MM.1S (cell line): ENCODE measurements at regions not wholly inside any gene's neighbourhood (a gene's known extent, or its start where the extent isn't known, plus 50 kb on each side); places are given as distances from the start of the nearest gene placed in this dataset.

Experiments
- CTCF ChIP-seq: fragments of 300-600 bp; sonication (generic); IDR thresholded peaks from 2 replicates; pipeline ENCODE4 v1.5.1; 2016; ENCODE audit warnings: antibody characterized with exemption, low read length, mixed read lengths
- EZH2 ChIP-seq: fragments of 300-600 bp; sonication (generic); optimal IDR thresholded peaks from 2 replicates; pipeline ENCODE3; 2017; ENCODE audit warnings: low read depth, mild to moderate bottlenecking, antibody characterized with exemption, low read length, mixed read lengths
- EZH2phosphoT487 ChIP-seq: fragments of 300-600 bp; sonication (generic); IDR thresholded peaks from 2 replicates; pipeline ENCODE4 v1.6.1; 2018; ENCODE audit warnings: antibody characterized with exemption, low read length

GRCh38 chr18:76643996-76644395, 149.0 kb upstream of the ZNF516 start:
- no peak for TF ChIP-seq CTCF
- TF ChIP-seq EZH2phosphoT487, result no peak
- no peak for TF ChIP-seq EZH2
